Spleen (tissue), 11 donors: ENCODE measurements at regions not wholly inside any gene's neighbourhood (a gene's known extent, or its start where the extent isn't known, plus 50 kb on each side); places are given as distances from the start of the nearest gene placed in this dataset.
"Not testable (repeated sequence)": the region's sequence is repeated elsewhere in the genome, so short reads cannot be mapped to it uniquely, and the experiment has no call there.

Experiments used
- DNase-seq: peaks from one replicate; pipeline ENCODE4 v3.0.0-alpha.2; 2020
- H3K27ac ChIP-seq, 8 donors: fragments of 200-600 bp; sonication (generic) in 7 of 8; 1 replicate in 4 of 8; 2 replicates in 4 of 8; pipeline versions ENCODE4 v1.5.0 to v1.8.0; 2016 to 2021; ENCODE audit warnings: inconsistent platforms in 4 of 8, mild to moderate bottlenecking in 4 of 8, moderate library complexity in 1 of 8
- H3K27me3 ChIP-seq, 7 donors: fragments of 200-600 bp; sonication (generic) in 6 of 7; replicated peaks in 1 of 7; 1 replicate in 4 of 7; 2 replicates in 3 of 7; pipeline versions ENCODE4 v1.5.0 to v1.8.0; 2016 to 2021; ENCODE audit warnings: inconsistent platforms in 3 of 7, mild to moderate bottlenecking in 1 of 7
- H3K36me3 ChIP-seq, 6 donors: fragments of 200-600 bp; sonication (generic) in 5 of 6; 1 replicate in 4 of 6; 2 replicates in 2 of 6; pipeline versions ENCODE4 v1.5.0 to v1.8.0; 2016 to 2021; ENCODE audit warnings: inconsistent platforms in 2 of 6
- H3K4me1 ChIP-seq, 6 donors: fragments of 200-600 bp; sonication (generic) in 5 of 6; 1 replicate in 3 of 6; 2 replicates in 3 of 6; pipeline versions ENCODE4 v1.5.0 to v1.8.0; 2016 to 2021; ENCODE audit warnings: inconsistent platforms in 3 of 6
- H3K4me3 ChIP-seq, 8 donors: fragments of 200-600 bp; sonication (generic) in 7 of 8; 1 replicate in 4 of 8; 2 replicates in 4 of 8; pipeline versions ENCODE4 v1.5.0 to v1.8.0; 2016 to 2021; ENCODE audit warnings: inconsistent platforms in 4 of 8, mild to moderate bottlenecking in 4 of 8, moderate library complexity in 2 of 8
- H3K9me3 ChIP-seq, 8 donors: fragments of 200-600 bp; sonication (generic) in 7 of 8; 1 replicate in 4 of 8; 2 replicates in 4 of 8; pipeline versions ENCODE4 v1.5.0 to v1.8.0; 2016 to 2021; ENCODE audit warnings: inconsistent platforms in 4 of 8
- CTCF ChIP-seq, 11 experiments: fragments of 200-600 bp in 7 of 11; fragments of 450-650 bp in 4 of 11; sonication (generic) in 4 of 11; IDR thresholded peaks in 8 of 11; conservative IDR thresholded peaks in 3 of 11; 1 replicate in 7 of 11; 2 replicates in 4 of 11; pipeline versions ENCODE4 v1.4.0 to v1.8.0; 2016 to 2021; ENCODE audit warnings: antibody characterized with exemption in 11 of 11, inconsistent platforms in 4 of 11, mild to moderate bottlenecking in 1 of 11
- POLR2A ChIP-seq, 3 donors: fragments of 450-650 bp; IDR thresholded peaks; one replicate each; pipeline ENCODE4 v1.5.1; 2017; ENCODE audit warnings: antibody characterized with exemption in 3 of 3, mild to moderate bottlenecking in 1 of 3
- POLR2AphosphoS5 ChIP-seq, 3 donors: sonication (generic); formaldehyde crosslinking; IDR thresholded peaks; one replicate each; pipeline ENCODE4 v1.5.1; 2017; ENCODE audit warnings: antibody characterized with exemption in 3 of 3
- WGBS, 5 donors: extraction: QIAGEN DNeasy Blood & Tissue Kit in 3 of 5; methylation state at CpG; one replicate each; pipeline versions ENCODE4 v1.1.5 to v1.1.7; 2013 to 2018; 5-methylcytosine and 5-hydroxymethylcytosine counted together
- intact Hi-C: fragments of 100-400 bp; cut with DNase I; formaldehyde crosslinking; loops from one replicate; pipeline ENCODE4 v1.15.0; 2023; ENCODE audit warnings: low total_unique reads
- donor health status: healthy with polysubstance abuse.
- donor health status: DM: no; HTN: no; CAD: no; lungs with moderate emphysema.
- donor health status: DM: no; HTN: no; CAD: no.
- donor health status: Bipolar disorder and iron deficiency.
- donor health status: healthy.
- donor health status: DM: no; HTN: no; CAD: no.
- donor health status: DM: yes; HTN: yes; CAD: no.

DNA sequence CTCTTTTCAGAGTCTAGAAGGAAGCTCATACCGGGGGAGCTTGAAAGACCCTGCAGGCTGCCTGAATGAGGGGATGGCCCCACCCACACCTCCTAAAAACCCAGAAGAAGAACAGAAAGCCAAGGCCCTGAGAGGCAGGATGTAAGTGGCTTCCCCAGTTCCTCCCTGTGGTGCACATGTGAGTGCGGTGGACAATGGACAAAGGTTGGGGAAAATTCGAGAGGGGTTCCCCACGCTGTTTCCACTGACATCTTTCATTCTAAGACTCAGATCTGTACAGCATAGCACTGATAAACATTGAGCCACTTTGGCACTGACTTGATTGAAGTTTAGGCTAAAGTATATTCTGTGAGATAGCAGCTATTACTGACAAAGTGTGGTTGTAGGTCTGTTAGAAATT, 79.5 kb upstream of the UMPS start:
- Histone ChIP-seq H3K4me1 (peaks cover 4 to 25% (median 19%) of the 10 kb centered on the region in 6 donors), H3K27ac (peak overlapping the region in 5 of 8 donors; percentile 5 to 57 (median 34)), H3K9me3 (no peaks in the 10 kb centered on the region), H3K36me3 (peaks cover 0 to 39% (median 0%) of the 10 kb centered on the region in 6 donors), H3K27me3 (no peaks in the 10 kb centered on the region), H3K4me3 (no peak overlapping the region)
- WGBS, 5 donors, result 9 to 20% (median 11%) methylated on average over 4 of the region's 4 CpGs
- TF ChIP-seq POLR2A (IDR thresholded peaks at IDR 0.05), result no peak
- no peak for TF ChIP-seq CTCF (IDR thresholded peaks at IDR 0.05 in 8 of 11, conservative IDR thresholded peaks at IDR 0.05 in 3 of 11)
- TF ChIP-seq POLR2AphosphoS5 (IDR thresholded peaks at IDR 0.05), result no peak
- intact Hi-C loops, result no loop called here
- DNase-seq, result no peak

DNA sequence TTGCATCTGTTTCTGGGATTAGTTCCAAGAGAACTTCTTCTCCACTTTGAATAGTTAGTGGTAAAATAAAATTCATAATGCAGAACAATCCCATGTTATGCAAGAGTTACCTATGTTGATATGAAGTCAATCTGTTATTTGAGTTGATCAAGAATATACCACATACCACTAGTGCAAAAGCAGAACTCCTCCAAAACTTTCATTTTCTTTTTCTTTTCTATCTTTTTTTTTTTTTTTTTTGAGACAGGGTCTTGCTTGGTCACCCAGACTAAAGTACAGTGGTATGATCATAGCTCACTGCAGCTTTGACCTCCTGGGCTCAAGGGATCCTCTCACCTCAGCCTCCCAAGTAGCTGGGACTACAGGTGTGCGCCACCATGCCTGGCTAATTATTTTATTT, 78.8 kb upstream of the UMPS start:
- H3K9me3 ChIP-seq, H3K4me3 ChIP-seq, DNase-seq, intact Hi-C loops, H3K27me3 ChIP-seq: not testable (repeated sequence)
- H3K4me1 ChIP-seq, result peaks cover 4 to 25% (median 19%) of the 10 kb centered on the region in 6 donors
- peaks cover 0 to 45% (median 0%) of the 10 kb centered on the region in 6 donors for H3K36me3 ChIP-seq
- peak overlapping the region in 4 of 8 donors; percentile 14 to 57 (median 39) for H3K27ac ChIP-seq
- WGBS, 5 donors, result 92 to 100% (median 95%) methylated on average over 1 of the region's 1 CpG

DNA sequence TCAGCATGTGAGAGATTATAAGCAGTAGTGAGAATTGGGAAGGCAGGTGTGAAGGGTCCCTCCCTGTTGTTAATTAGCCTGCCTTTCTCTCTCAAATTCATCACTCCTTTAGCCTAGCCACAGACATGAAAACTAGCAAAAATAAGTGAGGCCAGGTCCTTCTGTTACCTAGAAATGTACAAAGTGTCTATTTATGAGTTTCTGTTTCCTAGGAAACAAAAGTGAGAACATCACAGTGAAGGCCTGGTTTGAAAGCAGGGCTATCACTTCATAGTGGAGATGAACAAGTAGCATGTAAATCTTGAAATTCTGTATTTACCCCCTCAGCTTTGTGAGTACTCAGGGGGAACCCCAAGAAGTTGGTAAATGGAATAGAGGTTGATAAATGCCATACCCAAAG, 78.2 kb upstream of the UMPS start:
- peaks cover 0 to 47% (median 0%) of the 10 kb centered on the region in 6 donors for H3K36me3 ChIP-seq
- H3K27me3 ChIP-seq, result no peaks in the 10 kb centered on the region
- DNase-seq, result no peak
- H3K4me1 ChIP-seq, result peaks cover 4 to 26% (median 19%) of the 10 kb centered on the region in 6 donors
- intact Hi-C loops, result no loop called here
- H3K4me3 ChIP-seq, result no peak overlapping the region
- no peak for TF ChIP-seq POLR2A (IDR thresholded peaks at IDR 0.05)
- TF ChIP-seq CTCF (IDR thresholded peaks at IDR 0.05 in 8 of 11, conservative IDR thresholded peaks at IDR 0.05 in 3 of 11), result no peak
- TF ChIP-seq POLR2AphosphoS5 (IDR thresholded peaks at IDR 0.05), result no peak
- no peaks in the 10 kb centered on the region for H3K9me3 ChIP-seq
- peak overlapping the region in 4 of 8 donors; percentile 11 to 63 (median 25) for H3K27ac ChIP-seq

DNA sequence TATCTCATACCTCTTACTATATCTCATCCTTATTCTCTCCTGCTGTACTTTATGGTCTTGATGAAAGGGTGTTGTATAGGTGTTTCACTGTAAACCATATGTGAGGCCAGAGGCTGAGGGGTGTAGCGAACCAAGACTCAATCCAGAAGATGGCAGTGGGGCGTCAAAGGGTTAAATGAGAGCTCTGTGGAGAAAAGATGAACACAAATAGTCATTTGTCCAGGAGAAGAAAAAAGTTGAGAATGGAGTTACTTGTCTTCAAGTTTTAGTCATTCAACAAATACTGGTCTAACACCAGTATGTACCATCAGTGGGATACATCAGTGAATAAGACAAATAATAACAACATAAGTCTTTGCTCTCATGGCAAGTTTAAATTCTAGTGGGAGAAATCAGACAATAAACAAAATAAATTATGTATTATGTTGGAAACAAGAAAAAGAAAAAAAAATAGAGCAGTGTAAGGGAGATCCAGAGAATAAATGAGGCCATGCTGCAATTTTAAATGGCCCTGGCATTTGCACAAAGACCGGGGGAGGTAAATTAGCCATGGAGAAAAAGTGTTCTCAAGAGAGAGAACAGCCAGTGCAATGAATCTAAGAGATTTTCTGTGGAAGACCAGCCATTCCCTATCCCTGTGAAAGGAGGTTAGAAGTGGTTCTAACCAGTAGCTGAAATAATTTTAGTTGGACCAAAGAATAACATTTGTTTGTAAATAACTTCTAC, 77.0 kb upstream of the UMPS start:
- Histone ChIP-seq H3K4me1 (peaks cover 4 to 29% (median 19%) of the 10 kb centered on the region in 6 donors), H3K27me3 (no peaks in the 10 kb centered on the region), H3K4me3 (no peak overlapping the region), H3K27ac (peak overlapping the region in 7 of 8 donors; percentile 11 to 63 (median 53)), H3K36me3 (peaks cover 0 to 59% (median 2%) of the 10 kb centered on the region in 6 donors), H3K9me3 (no peaks in the 10 kb centered on the region)
- DNase-seq, result no peak
- intact Hi-C loops, result no loop called here
- 76 to 90% (median 84%) methylated on average over 3 of the region's 3 CpGs for WGBS, 5 donors
- no peak for TF ChIP-seq CTCF (IDR thresholded peaks at IDR 0.05 in 8 of 11, conservative IDR thresholded peaks at IDR 0.05 in 3 of 11)
